OCI-LY7 (cell line): ENCODE measurements at regions not wholly inside any gene's neighbourhood (a gene's known extent, or its start where the extent isn't known, plus 50 kb on each side); places are given as distances from the start of the nearest gene placed in this dataset.

ENCODE experiments used
- BruUV-seq: library from RNA; stranded (reverse); fragments of 400-500 nt; replicated peaks from 2 replicates; lab custom pipeline; 2021; lab: Mats Ljungman, UMichigan
- CTCF ChIA-PET: fragments of 300-600 bp; sonication (Branson Sonifier 250); formaldehyde crosslinking; loops from one replicate; lab custom pipeline; 2022; ENCODE audit warnings: antibody characterized with exemption; ENCODE audit not compliant: unreplicated experiment; lab: Charles Lee
- POLR2A ChIA-PET: fragments of 300-600 bp; sonication (Branson Sonifier 250); formaldehyde crosslinking; loops from one replicate; lab custom pipeline; 2022; ENCODE audit warnings: antibody characterized with exemption; lab: Charles Lee
- DNase-seq: peaks from one replicate; pipeline ENCODE4 v3.0.0-alpha.2; 2015; ENCODE audit warnings: low spot score
- H2AFZ ChIP-seq: fragments of 200-600 bp; sonication (generic), shearing (Covaris generic); 2 replicates; pipeline ENCODE4 v1.6.1; 2014; ENCODE audit warnings: mild to moderate bottlenecking, antibody characterized with exemption, low read length, moderate library complexity
- H3K27ac ChIP-seq: fragments of 200-600 bp; sonication (generic); 2 replicates; pipeline ENCODE4 v1.5.1; 2014; ENCODE audit warnings: mixed run types, low read depth, mild to moderate bottlenecking, moderate library complexity, low read length, inconsistent platforms; ENCODE audit not compliant: poor library complexity, severe bottlenecking
- H3K36me3 ChIP-seq: fragments of 200-600 bp; sonication (generic); 2 replicates; pipeline ENCODE4 v1.6.1; 2014; ENCODE audit warnings: mild to moderate bottlenecking, antibody characterized with exemption, low read length, moderate library complexity, mixed read lengths; ENCODE audit not compliant: insufficient read depth
- H3K4me1 ChIP-seq: fragments of 200-600 bp; sonication (generic); 2 replicates; pipeline ENCODE4 v1.5.1; 2014; ENCODE audit warnings: mild to moderate bottlenecking, low read length; ENCODE audit not compliant: insufficient read depth, poor library complexity, severe bottlenecking
- H3K4me2 ChIP-seq: fragments of 200-600 bp; sonication (generic); 2 replicates; pipeline ENCODE4 v1.6.1; 2014; ENCODE audit warnings: mild to moderate bottlenecking, low read length
- H3K4me3 ChIP-seq: fragments of 200-600 bp; sonication (generic); 2 replicates; pipeline ENCODE4 v1.5.1; 2014; ENCODE audit warnings: mild to moderate bottlenecking, low read depth, low read length; ENCODE audit not compliant: poor library complexity, severe bottlenecking
- H3K79me2 ChIP-seq: fragments of 200-600 bp; sonication (generic); 2 replicates; pipeline ENCODE4 v1.6.1; 2016; ENCODE audit warnings: low read depth, mild to moderate bottlenecking, low read length, moderate library complexity, mixed read lengths; ENCODE audit not compliant: insufficient read depth
- H3K9me2 ChIP-seq: fragments of 200-600 bp; sonication (generic); 2 replicates; pipeline ENCODE4 v1.6.1; 2016; ENCODE audit warnings: mild to moderate bottlenecking, low read length, mixed read lengths; ENCODE audit not compliant: insufficient read depth
- H3K9me3 ChIP-seq: fragments of 200-600 bp; sonication (generic); 2 replicates; pipeline ENCODE4 v1.6.1; 2014; ENCODE audit warnings: mild to moderate bottlenecking, mixed run types, low read length, mixed read lengths
- H4K20me1 ChIP-seq: fragments of 200-600 bp; sonication (generic); 2 replicates; pipeline ENCODE4 v1.6.1; 2014; ENCODE audit warnings: mild to moderate bottlenecking, antibody characterized with exemption, low read length, moderate library complexity, mixed read lengths; ENCODE audit not compliant: insufficient read depth
- EZH2phosphoT487 ChIP-seq: fragments of 200-600 bp; sonication (generic); IDR thresholded peaks from 2 replicates; pipeline ENCODE4 v1.6.1; 2018; ENCODE audit warnings: low read depth, borderline replicate concordance, mild to moderate bottlenecking, mixed run types, antibody characterized with exemption, low read length, moderate library complexity, mixed read lengths
- intact Hi-C: fragments of 100-400 bp; cut with micrococcal nuclease; formaldehyde crosslinking; loops from one replicate; pipeline ENCODE4 v1.10.0; 2022; ENCODE audit not compliant: unreplicated experiment
- TF ChIP-seq, protein P1 (sequence below): fragments of 200-600 bp; sonication (generic); conservative IDR thresholded peaks from 2 replicates; pipeline ENCODE4 v1.5.1; 2014; ENCODE audit warnings: mild to moderate bottlenecking, antibody characterized with exemption, low read length, moderate library complexity, mixed read lengths

DNA sequence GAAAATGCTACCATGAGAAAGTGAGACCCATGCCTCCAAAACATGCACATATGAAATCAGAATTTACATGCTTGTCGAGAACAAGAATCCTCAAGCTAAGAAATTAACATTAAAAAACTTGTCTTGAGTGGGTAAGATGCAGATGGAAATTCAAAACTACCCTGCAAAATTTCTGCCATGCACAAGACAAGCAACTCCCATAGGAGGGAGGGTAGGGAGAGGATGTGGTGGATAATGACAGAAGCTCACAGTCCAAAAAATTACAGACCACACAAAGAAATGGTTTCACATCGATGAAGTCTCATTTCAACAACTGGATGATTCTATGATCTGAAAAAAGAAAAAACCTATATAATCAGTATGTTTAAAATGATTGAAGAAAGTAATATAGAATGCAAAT, 319.9 kb upstream of the PTGER4 start:
- no TSS peak for BruUV-seq
- H3K36me3 ChIP-seq: no peaks in the 10 kb centered on the region
- H3K4me3 ChIP-seq: no peak overlapping the region
- no peaks in the 10 kb centered on the region for H4K20me1 ChIP-seq
- no peaks in the 10 kb centered on the region for H3K9me3 ChIP-seq
- intact Hi-C loops: no loop called here
- no peak overlapping the region for H3K27ac ChIP-seq
- TF ChIP-seq, protein P1, sequence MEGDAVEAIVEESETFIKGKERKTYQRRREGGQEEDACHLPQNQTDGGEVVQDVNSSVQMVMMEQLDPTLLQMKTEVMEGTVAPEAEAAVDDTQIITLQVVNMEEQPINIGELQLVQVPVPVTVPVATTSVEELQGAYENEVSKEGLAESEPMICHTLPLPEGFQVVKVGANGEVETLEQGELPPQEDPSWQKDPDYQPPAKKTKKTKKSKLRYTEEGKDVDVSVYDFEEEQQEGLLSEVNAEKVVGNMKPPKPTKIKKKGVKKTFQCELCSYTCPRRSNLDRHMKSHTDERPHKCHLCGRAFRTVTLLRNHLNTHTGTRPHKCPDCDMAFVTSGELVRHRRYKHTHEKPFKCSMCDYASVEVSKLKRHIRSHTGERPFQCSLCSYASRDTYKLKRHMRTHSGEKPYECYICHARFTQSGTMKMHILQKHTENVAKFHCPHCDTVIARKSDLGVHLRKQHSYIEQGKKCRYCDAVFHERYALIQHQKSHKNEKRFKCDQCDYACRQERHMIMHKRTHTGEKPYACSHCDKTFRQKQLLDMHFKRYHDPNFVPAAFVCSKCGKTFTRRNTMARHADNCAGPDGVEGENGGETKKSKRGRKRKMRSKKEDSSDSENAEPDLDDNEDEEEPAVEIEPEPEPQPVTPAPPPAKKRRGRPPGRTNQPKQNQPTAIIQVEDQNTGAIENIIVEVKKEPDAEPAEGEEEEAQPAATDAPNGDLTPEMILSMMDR: no peak
- no peak for TF ChIP-seq EZH2phosphoT487
- CTCF ChIA-PET: no interaction called here
- no peak overlapping the region for H2AFZ ChIP-seq
- no peaks in the 10 kb centered on the region for H3K4me1 ChIP-seq
- no peaks in the 10 kb centered on the region for H3K9me2 ChIP-seq
- no peak overlapping the region for H3K4me2 ChIP-seq
- H3K79me2 ChIP-seq: no peaks in the 10 kb centered on the region
- POLR2A ChIA-PET: interaction anchor here (0.6 kb wide), 1 partner anchor 95 kb away, joined by 3 read pairs; no protein-coding TSS in a partner anchor
- DNase-seq: no peak

DNA sequence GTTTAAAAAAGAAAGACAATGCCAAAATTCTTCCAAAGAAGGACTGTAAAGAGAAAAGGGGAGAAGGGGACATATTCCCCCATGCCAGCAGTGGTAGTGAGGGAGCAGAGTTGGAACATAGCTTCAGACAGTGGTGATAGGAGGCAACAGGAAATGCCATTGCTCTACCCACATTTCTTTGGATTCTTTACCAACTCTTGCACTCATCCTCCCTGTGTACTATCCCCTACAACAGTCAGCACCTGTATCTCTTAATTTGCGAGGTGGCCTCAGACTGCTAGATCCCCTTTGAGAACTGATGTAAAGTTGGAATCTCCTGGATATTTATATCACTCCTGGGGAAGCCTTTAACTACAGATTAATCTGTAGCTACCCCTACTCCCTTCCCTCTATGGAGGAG, 320.6 kb upstream of the PTGER4 start:
- Histone ChIP-seq H3K9me2 (no peaks in the 10 kb centered on the region), H3K79me2 (no peaks in the 10 kb centered on the region), H3K4me1 (no peaks in the 10 kb centered on the region), H3K4me3 (no peak overlapping the region), H3K9me3 (no peaks in the 10 kb centered on the region), H3K27ac (no peak overlapping the region), H3K4me2 (no peak overlapping the region), H2AFZ (no peak overlapping the region), H4K20me1 (no peaks in the 10 kb centered on the region), H3K36me3 (no peaks in the 10 kb centered on the region)
- no TSS peak for BruUV-seq
- CTCF ChIA-PET: no interaction called here
- DNase-seq: no peak
- TF ChIP-seq EZH2phosphoT487: no peak
- TF ChIP-seq, protein P1: no peak
- intact Hi-C loops: no loop called here
- POLR2A ChIA-PET: interaction anchor here (0.6 kb wide), 1 partner anchor 94 kb away, joined by 3 read pairs; no protein-coding TSS in a partner anchor

DNA sequence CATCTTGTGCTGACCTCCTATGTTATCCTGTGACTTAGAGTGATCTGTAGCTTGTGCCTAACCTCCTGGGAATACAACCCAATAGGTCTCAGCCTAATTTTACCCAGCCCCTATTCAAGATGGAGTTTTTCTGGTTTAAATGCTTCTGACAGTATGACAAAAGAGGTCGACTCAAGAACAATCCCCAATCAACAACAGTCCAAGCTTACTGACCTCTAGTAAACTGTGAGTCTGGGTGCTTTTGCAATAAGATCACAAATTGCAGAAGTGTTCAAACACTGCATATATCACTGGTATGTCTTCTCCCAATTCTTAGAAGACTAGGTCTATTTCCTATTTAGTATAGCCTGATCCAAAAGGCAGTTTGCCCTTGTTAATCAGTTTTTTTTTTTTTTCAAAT, 323.5 kb upstream of the PTGER4 start:
- H3K4me2 ChIP-seq: no peak overlapping the region
- CTCF ChIA-PET: no interaction called here
- no peak overlapping the region for H2AFZ ChIP-seq
- no TSS peak for BruUV-seq
- intact Hi-C loops: no loop called here
- TF ChIP-seq EZH2phosphoT487: no peak
- TF ChIP-seq, protein P1: no peak
- H3K27ac ChIP-seq: no peak overlapping the region
- no peaks in the 10 kb centered on the region for H4K20me1 ChIP-seq
- no peaks in the 10 kb centered on the region for H3K9me2 ChIP-seq
- no peaks in the 10 kb centered on the region for H3K9me3 ChIP-seq
- DNase-seq: no peak
- H3K4me3 ChIP-seq: no peak overlapping the region
- no peaks in the 10 kb centered on the region for H3K79me2 ChIP-seq
- no peaks in the 10 kb centered on the region for H3K4me1 ChIP-seq
- no peaks in the 10 kb centered on the region for H3K36me3 ChIP-seq
- POLR2A ChIA-PET: interaction anchor here (0.7 to 1.0 kb wide), 2 partner anchors 15 to 132 kb away, joined by 3 read pairs; no protein-coding TSS in a partner anchor
